Smooth muscle cell (in vitro differentiated cells): ENCODE measurements at regions not wholly inside any gene's neighbourhood (a gene's known extent, or its start where the extent isn't known, plus 50 kb on each side); places are given as distances from the start of the nearest gene placed in this dataset.

Experiments used
- DNase-seq: peaks from one replicate; lab custom pipeline; 2025; ENCODE audit not compliant: unreplicated experiment; lab: John Stamatoyannopoulos, UW
- H2AFZ ChIP-seq: fragments of 200-600 bp; sonication (generic); 2 replicates; pipeline ENCODE4 v1.6.0; 2016; ENCODE audit warnings: antibody characterized with exemption, low read depth, mild to moderate bottlenecking
- H3F3A ChIP-seq: fragments of 200-600 bp; sonication (generic); 2 replicates; pipeline ENCODE4 v1.6.0; 2017; ENCODE audit warnings: antibody characterized with exemption, low read depth
- H3K27ac ChIP-seq: fragments of 200-600 bp; sonication (generic); 2 replicates; pipeline ENCODE4 v1.5.1; 2016; ENCODE audit warnings: low read depth, mild to moderate bottlenecking
- H3K27me3 ChIP-seq: fragments of 200-600 bp; sonication (generic); 2 replicates; pipeline ENCODE4 v1.6.1; 2016; ENCODE audit warnings: low read depth, mild to moderate bottlenecking
- H3K36me3 ChIP-seq: fragments of 200-600 bp; sonication (generic); 2 replicates; pipeline ENCODE4 v1.5.1; 2016; ENCODE audit warnings: low read depth
- H3K4me1 ChIP-seq: fragments of 200-600 bp; sonication (generic); 2 replicates; pipeline ENCODE4 v1.5.1; 2016; ENCODE audit warnings: low read depth
- H3K4me2 ChIP-seq: fragments of 200-600 bp; sonication (generic); 2 replicates; pipeline ENCODE4 v1.6.0; 2016; ENCODE audit warnings: mild to moderate bottlenecking
- H3K4me3 ChIP-seq: fragments of 200-600 bp; sonication (generic); 2 replicates; pipeline ENCODE4 v1.5.1; 2016; ENCODE audit warnings: mild to moderate bottlenecking
- H3K79me2 ChIP-seq: fragments of 200-600 bp; sonication (generic); 2 replicates; pipeline ENCODE4 v1.6.0; 2016; ENCODE audit warnings: low read depth, mild to moderate bottlenecking
- H3K9ac ChIP-seq: fragments of 200-600 bp; sonication (generic); 2 replicates; pipeline ENCODE4 v1.6.0; 2016; ENCODE audit warnings: low read depth
- H3K9me3 ChIP-seq: fragments of 200-600 bp; sonication (generic); replicated peaks from 2 replicates; pipeline ENCODE4 v1.5.1; 2016; ENCODE audit warnings: low read depth
- H4K20me1 ChIP-seq: fragments of 200-600 bp; sonication (generic); 2 replicates; pipeline ENCODE4 v1.6.0; 2016; ENCODE audit warnings: low read depth
- CTCF ChIP-seq: fragments of 200-600 bp; sonication (generic); IDR thresholded peaks from 2 replicates; pipeline ENCODE4 v1.5.1; 2017; ENCODE audit warnings: borderline replicate concordance, mild to moderate bottlenecking, antibody characterized with exemption; ENCODE audit not compliant: insufficient read depth, poor library complexity, severe bottlenecking
- WGBS: methylation state at CpG from one replicate; pipeline ENCODE4 v1.1.7; 2016; ENCODE audit warnings: low lambda C conversion rate; 5-methylcytosine and 5-hydroxymethylcytosine counted together

- Histone ChIP-seq H3K4me1 (no peaks in the 10 kb centered on the region), H3K27me3 (no peaks in the 10 kb centered on the region), H3K27ac (no peak overlapping the region), H3K36me3 (no peaks in the 10 kb centered on the region), H3K4me3 (no peak overlapping the region), H3K4me2 (no peak overlapping the region), H3F3A (no peaks in the 10 kb centered on the region), H3K9me3 (no peaks in the 10 kb centered on the region), H4K20me1 (no peaks in the 10 kb centered on the region), H3K79me2 (no peaks in the 10 kb centered on the region), H2AFZ (no peak overlapping the region), H3K9ac (no peak overlapping the region)
- DNase-seq, result no peak
- whole genome bisulfite sequencing, result 65% methylated on average over 7 of the region's 7 CpGs
- no peak for TF ChIP-seq CTCF
Observed at GRCh38 chr4:17286752-17287460, 225.0 kb downstream of the QDPR start.

- H3K36me3 ChIP-seq, result no peaks in the 10 kb centered on the region
- H3K9ac ChIP-seq, result no peak overlapping the region
- no peak overlapping the region for H3K4me3 ChIP-seq
- no peak overlapping the region for H3K27ac ChIP-seq
- no peaks in the 10 kb centered on the region for H3K4me1 ChIP-seq
- no peaks in the 10 kb centered on the region for H3K27me3 ChIP-seq
- no peak overlapping the region for H3K4me2 ChIP-seq
- TF ChIP-seq CTCF, result no peak
- H3K79me2 ChIP-seq, result no peaks in the 10 kb centered on the region
- no peak for DNase-seq
- H3K9me3 ChIP-seq, result no peaks in the 10 kb centered on the region
- no peaks in the 10 kb centered on the region for H3F3A ChIP-seq
- no peak overlapping the region for H2AFZ ChIP-seq
- H4K20me1 ChIP-seq, result no peaks in the 10 kb centered on the region
- WGBS, result 90% methylated on average over 4 of the region's 4 CpGs
Observed at GRCh38 chr4:17285747-17286146, 226.1 kb downstream of the QDPR start.

GRCh38 chr4:17284323-17285175 lies 227.3 kb downstream of the QDPR start:
- Histone ChIP-seq H3K27me3 (no peaks in the 10 kb centered on the region), H3K4me2 (no peak overlapping the region), H2AFZ (no peak overlapping the region), H3K4me3 (no peak overlapping the region), H3K27ac (no peak overlapping the region), H3F3A (no peaks in the 10 kb centered on the region), H4K20me1 (no peaks in the 10 kb centered on the region), H3K36me3 (no peaks in the 10 kb centered on the region), H3K9ac (no peak overlapping the region), H3K4me1 (no peaks in the 10 kb centered on the region), H3K9me3 (no peaks in the 10 kb centered on the region), H3K79me2 (no peaks in the 10 kb centered on the region)
- no peak for DNase-seq
- 91% methylated on average over 5 of the region's 5 CpGs for WGBS
- no peak for TF ChIP-seq CTCF
